ENCODE measurements at regions not wholly inside any gene's neighbourhood (a gene's known extent, or its start where the extent isn't known, plus 50 kb on each side); places are given as distances from the start of the nearest gene placed in this dataset.
"Not testable (repeated sequence)": the region's sequence is repeated elsewhere in the genome, so short reads cannot be mapped to it uniquely, and the experiment has no call there.

GRCh38 chr17:33941744-33942143 is 313.3 kb upstream of the CCL2 start:
- DNase-seq (ENCODE audit: low read depth in 2 of 2) = no peak

- no peak for DNase-seq (ENCODE audit: low read depth in 2 of 2)
Observed at GRCh38 chr17:33942414-33942813, 312.7 kb upstream of the CCL2 start.

- no peak for DNase-seq (ENCODE audit: low read depth in 2 of 2)
Observed at GRCh38 chr17:33944412-33944811, 310.7 kb upstream of the CCL2 start.

GRCh38 chr17:33944826-33945225 is 310.3 kb upstream of the CCL2 start:
- no peak for DNase-seq (ENCODE audit: low read depth in 2 of 2)

GRCh38 chr17:33945646-33946546 is 309.2 kb upstream of the CCL2 start:
- DNase-seq (ENCODE audit: low read depth in 2 of 2) = no peak

- no peak for DNase-seq (ENCODE audit: low read depth in 2 of 2)
Observed at GRCh38 chr17:33947762-33948161, 307.3 kb upstream of the CCL2 start.

- DNase-seq (ENCODE audit: low read depth in 2 of 2) = no peak
Observed at GRCh38 chr17:33948309-33948708, 306.8 kb upstream of the CCL2 start.

GRCh38 chr17:33949100-33949499 is 306.0 kb upstream of the CCL2 start:
- DNase-seq (ENCODE audit: low read depth in 2 of 2) = no peak

- DNase-seq (ENCODE audit: low read depth in 2 of 2) = no peak
Observed at GRCh38 chr17:33950061-33950460, 305.0 kb upstream of the CCL2 start.

GRCh38 chr17:33952425-33952824 is 302.7 kb upstream of the CCL2 start:
- no peak for DNase-seq (ENCODE audit: low read depth in 2 of 2)

GRCh38 chr17:33954597-33954996 is 300.5 kb upstream of the CCL2 start:
- no peak for DNase-seq (ENCODE audit: low read depth in 2 of 2)

GRCh38 chr17:33955461-33955860 is 299.6 kb upstream of the CCL2 start:
- DNase-seq (ENCODE audit: low read depth in 2 of 2) = no peak

GRCh38 chr17:33959098-33959497 is 296.0 kb upstream of the CCL2 start:
- not testable (repeated sequence) for DNase-seq (ENCODE audit: low read depth in 2 of 2)

GRCh38 chr17:33962857-33963655 is 292.0 kb upstream of the CCL2 start:
- DNase-seq (ENCODE audit: low read depth in 2 of 2) = no peak

- DNase-seq (ENCODE audit: low read depth in 2 of 2) = no peak
Observed at GRCh38 chr17:33964344-33964979, 290.6 kb upstream of the CCL2 start.

- no peak for DNase-seq (ENCODE audit: low read depth in 2 of 2)
Observed at GRCh38 chr17:33966410-33967059, 288.6 kb upstream of the CCL2 start.

- DNase-seq (ENCODE audit: low read depth in 2 of 2) = no peak
Observed at GRCh38 chr17:33967608-33968349, 287.3 kb upstream of the CCL2 start.

- DNase-seq (ENCODE audit: low read depth in 2 of 2) = no peak
Observed at GRCh38 chr17:33968350-33969044, 286.6 kb upstream of the CCL2 start.

GRCh38 chr17:33970279-33970678 is 284.8 kb upstream of the CCL2 start:
- no peak for DNase-seq (ENCODE audit: low read depth in 2 of 2)

GRCh38 chr17:33972763-33973162 is 282.3 kb upstream of the CCL2 start:
- no peak for DNase-seq (ENCODE audit: low read depth in 2 of 2)

- no peak for DNase-seq (ENCODE audit: low read depth in 2 of 2)
Observed at GRCh38 chr17:33973491-33973890, 281.6 kb upstream of the CCL2 start.

Measured in fibroblast of skin of left biceps (primary cell).